ENCODE measurements at regions not wholly inside any gene's neighbourhood (a gene's known extent, or its start where the extent isn't known, plus 50 kb on each side); places are given as distances from the start of the nearest gene placed in this dataset.

DNA sequence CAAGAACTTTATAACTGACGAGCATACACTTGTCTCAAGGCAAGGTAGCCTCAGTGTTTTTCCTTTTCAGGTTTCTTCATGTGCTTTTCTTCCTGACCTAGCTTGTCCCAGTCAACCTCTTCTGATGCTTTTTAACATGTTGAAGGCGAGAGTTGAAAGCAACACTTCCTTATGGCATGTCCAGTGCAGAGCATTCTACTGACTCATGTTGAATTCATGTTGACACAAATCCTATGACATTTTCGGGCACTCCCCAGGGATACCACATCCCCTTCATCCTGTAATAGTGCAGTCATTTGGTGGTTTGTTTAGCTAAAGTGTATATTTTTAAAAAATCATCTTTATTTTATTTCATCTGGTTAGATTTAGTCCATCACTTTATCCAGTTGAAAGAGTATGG, 75.9 kb upstream of the CBLB start:
- TF ChIP-seq, protein P1, sequence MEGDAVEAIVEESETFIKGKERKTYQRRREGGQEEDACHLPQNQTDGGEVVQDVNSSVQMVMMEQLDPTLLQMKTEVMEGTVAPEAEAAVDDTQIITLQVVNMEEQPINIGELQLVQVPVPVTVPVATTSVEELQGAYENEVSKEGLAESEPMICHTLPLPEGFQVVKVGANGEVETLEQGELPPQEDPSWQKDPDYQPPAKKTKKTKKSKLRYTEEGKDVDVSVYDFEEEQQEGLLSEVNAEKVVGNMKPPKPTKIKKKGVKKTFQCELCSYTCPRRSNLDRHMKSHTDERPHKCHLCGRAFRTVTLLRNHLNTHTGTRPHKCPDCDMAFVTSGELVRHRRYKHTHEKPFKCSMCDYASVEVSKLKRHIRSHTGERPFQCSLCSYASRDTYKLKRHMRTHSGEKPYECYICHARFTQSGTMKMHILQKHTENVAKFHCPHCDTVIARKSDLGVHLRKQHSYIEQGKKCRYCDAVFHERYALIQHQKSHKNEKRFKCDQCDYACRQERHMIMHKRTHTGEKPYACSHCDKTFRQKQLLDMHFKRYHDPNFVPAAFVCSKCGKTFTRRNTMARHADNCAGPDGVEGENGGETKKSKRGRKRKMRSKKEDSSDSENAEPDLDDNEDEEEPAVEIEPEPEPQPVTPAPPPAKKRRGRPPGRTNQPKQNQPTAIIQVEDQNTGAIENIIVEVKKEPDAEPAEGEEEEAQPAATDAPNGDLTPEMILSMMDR (IDR thresholded peaks at IDR 0.05): no peak
- no peak for TF ChIP-seq POLR2A (IDR thresholded peaks at IDR 0.05)

Data from body of pancreas (tissue), 4 donors.